GM21576 (cell line): ENCODE measurements at regions not wholly inside any gene's neighbourhood (a gene's known extent, or its start where the extent isn't known, plus 50 kb on each side); places are given as distances from the start of the nearest gene placed in this dataset.

Experiments
- ATAC-seq: cut with Tn5 transposase; IDR thresholded peaks from one replicate; pipeline ENCODE4 v1.9.1; 2021; ENCODE audit warnings: mild to moderate bottlenecking, moderate library complexity; ENCODE audit not compliant: unreplicated experiment

GRCh38 chr12:93011100-93011499 lies 82.0 kb upstream of the EEA1 start:
- ATAC-seq = no peak

- no peak for ATAC-seq
These were observed 87.0 kb upstream of the EEA1 start for GRCh38 chr12:93015871-93016751.

GRCh38 chr12:93016752-93017350 lies 87.8 kb upstream of the EEA1 start:
- ATAC-seq = no peak

- no peak for ATAC-seq
These were observed 89.5 kb upstream of the EEA1 start for GRCh38 chr12:93018610-93019009.

- no peak for ATAC-seq
These were observed 90.3 kb upstream of the EEA1 start for GRCh38 chr12:93019212-93019927.

- ATAC-seq = no peak
These were observed 91.0 kb upstream of the EEA1 start for GRCh38 chr12:93019975-93020630.

GRCh38 chr12:93020631-93021597 lies 91.8 kb upstream of the EEA1 start:
- no peak for ATAC-seq

- ATAC-seq = no peak
These were observed 93.7 kb upstream of the EEA1 start for GRCh38 chr12:93022603-93023340.

- peak; percentile 60 for ATAC-seq
These were observed 96.3 kb upstream of the EEA1 start for GRCh38 chr12:93025145-93026103.

- no peak for ATAC-seq
These were observed 97.9 kb upstream of the EEA1 start for GRCh38 chr12:93027041-93027440.

- ATAC-seq = no peak
These were observed 100.0 kb upstream of the EEA1 start for GRCh38 chr12:93029091-93029490.

- ATAC-seq = no peak
These were observed 101.9 kb upstream of the EEA1 start for GRCh38 chr12:93031028-93031427.

GRCh38 chr12:93032758-93033157 lies 103.7 kb upstream of the EEA1 start:
- no peak for ATAC-seq

GRCh38 chr12:93033948-93034347 lies 104.9 kb upstream of the EEA1 start:
- no peak for ATAC-seq

- no peak for ATAC-seq
These were observed 110.0 kb upstream of the EEA1 start for GRCh38 chr12:93039062-93039461.

- no peak for ATAC-seq
These were observed 110.8 kb upstream of the EEA1 start for GRCh38 chr12:93039930-93040329.

- ATAC-seq = no peak
These were observed 111.3 kb upstream of the EEA1 start for GRCh38 chr12:93040367-93040766.

- no peak for ATAC-seq
These were observed 112.3 kb upstream of the EEA1 start for GRCh38 chr12:93041416-93041815.
